ENCODE measurements at regions not wholly inside any gene's neighbourhood (a gene's known extent, or its start where the extent isn't known, plus 50 kb on each side); places are given as distances from the start of the nearest gene placed in this dataset.
A peak's percentile ranks its signal among the peaks of the same experiment; 100 is the strongest.

- Mint-ChIP-seq H3K4me1 (peaks cover 0 to 2% of the 10 kb centered on the region in 2 donors), H3K27me3 (peaks cover 5 to 15% of the 10 kb centered on the region in 2 donors), H3K36me3 (no peaks in the 10 kb centered on the region), H3K27ac (no peak overlapping the region), H3K9me3 (peaks cover 0 to 2% of the 10 kb centered on the region in 2 donors), H3K4me3 (no peak overlapping the region)
- ATAC-seq (replicated peaks) (no peak), DNase-seq (no peak)
These were observed 170.9 kb upstream of the CPEB2 start for GRCh38 chr4:14831416-14831815.

GRCh38 chr4:14833053-14833452 lies 169.2 kb upstream of the CPEB2 start:
- H3K4me3 Mint-ChIP-seq: no peak overlapping the region
- H3K4me1 Mint-ChIP-seq: peaks cover 0 to 2% of the 10 kb centered on the region in 2 donors
- H3K9me3 Mint-ChIP-seq: peaks cover 0 to 2% of the 10 kb centered on the region in 2 donors
- peaks cover under 1 to 9% of the 10 kb centered on the region in 2 donors for H3K27me3 Mint-ChIP-seq
- no peak overlapping the region for H3K27ac Mint-ChIP-seq
- no peaks in the 10 kb centered on the region for H3K36me3 Mint-ChIP-seq
- no peak for ATAC-seq (replicated peaks)
- no peak for DNase-seq

GRCh38 chr4:14834382-14834781 lies 167.9 kb upstream of the CPEB2 start:
- Mint-ChIP-seq H3K4me1 (peaks cover 0 to 2% of the 10 kb centered on the region in 2 donors), H3K27ac (no peak overlapping the region)

GRCh38 chr4:14835288-14835687 lies 167.0 kb upstream of the CPEB2 start:
- peaks cover 0 to 4% of the 10 kb centered on the region in 2 donors for H3K27me3 Mint-ChIP-seq
- no peak for DNase-seq

More at GRCh38 chr4:14834382-14834781, 167.9 kb upstream of the CPEB2 start:
- Mint-ChIP-seq H3K4me3 (no peak overlapping the region), H3K36me3 (no peaks in the 10 kb centered on the region), H3K9me3 (peaks cover 0 to 2% of the 10 kb centered on the region in 2 donors), H3K27me3 (peaks cover 0 to 7% of the 10 kb centered on the region in 2 donors)
- no peak for ATAC-seq (replicated peaks)
- DNase-seq: no peak

GRCh38 chr4:14835708-14836425 lies 166.4 kb upstream of the CPEB2 start:
- H3K27ac Mint-ChIP-seq: no peak overlapping the region
- peaks cover 0 to 2% of the 10 kb centered on the region in 2 donors for H3K4me1 Mint-ChIP-seq
- peaks cover 0 to 2% of the 10 kb centered on the region in 2 donors for H3K9me3 Mint-ChIP-seq
- H3K27me3 Mint-ChIP-seq: peaks cover 0 to 4% of the 10 kb centered on the region in 2 donors
- ATAC-seq (replicated peaks) (no peak), DNase-seq (no peak)
- no peak overlapping the region for H3K4me3 Mint-ChIP-seq
- no peaks in the 10 kb centered on the region for H3K36me3 Mint-ChIP-seq

More at GRCh38 chr4:14835288-14835687, 167.0 kb upstream of the CPEB2 start:
- Mint-ChIP-seq H3K27ac (no peak overlapping the region), H3K4me1 (peaks cover 0 to 2% of the 10 kb centered on the region in 2 donors), H3K4me3 (no peak overlapping the region), H3K9me3 (peaks cover 0 to 2% of the 10 kb centered on the region in 2 donors), H3K36me3 (no peaks in the 10 kb centered on the region)
- ATAC-seq (replicated peaks): no peak

- peaks cover 0 to 4% of the 10 kb centered on the region in 2 donors for H3K9me3 Mint-ChIP-seq
- ATAC-seq (replicated peaks): peak; percentile 51 to 66
- H3K27ac Mint-ChIP-seq: peak overlapping the region; percentile 42
- DNase-seq: no peak
- H3K36me3 Mint-ChIP-seq: no peaks in the 10 kb centered on the region
- peaks cover 9 to 10% of the 10 kb centered on the region in 2 donors for H3K4me1 Mint-ChIP-seq
- no peak overlapping the region for H3K4me3 Mint-ChIP-seq
- H3K27me3 Mint-ChIP-seq: no peaks in the 10 kb centered on the region
These were observed 164.4 kb upstream of the CPEB2 start for GRCh38 chr4:14837860-14838259.

- DNase-seq: peak; percentile 4
- H3K36me3 Mint-ChIP-seq: peaks cover 0 to 4% of the 10 kb centered on the region in 2 donors
- H3K27me3 Mint-ChIP-seq: no peaks in the 10 kb centered on the region
- H3K4me1 Mint-ChIP-seq: peaks cover 11 to 12% of the 10 kb centered on the region in 2 donors
- peaks cover 0 to 7% of the 10 kb centered on the region in 2 donors for H3K9me3 Mint-ChIP-seq
- no peak overlapping the region for H3K4me3 Mint-ChIP-seq
- peak overlapping the region; percentile 37 for H3K27ac Mint-ChIP-seq
- peak; percentile 63 to 65 for ATAC-seq (replicated peaks)
These were observed 160.2 kb upstream of the CPEB2 start for GRCh38 chr4:14841801-14842768.

GRCh38 chr4:14842964-14843630 lies 159.2 kb upstream of the CPEB2 start:
- Mint-ChIP-seq H3K4me3 (no peak overlapping the region), H3K27me3 (no peaks in the 10 kb centered on the region), H3K4me1 (peaks cover 21 to 22% of the 10 kb centered on the region in 2 donors), H3K36me3 (peaks cover 0 to 4% of the 10 kb centered on the region in 2 donors), H3K9me3 (peaks cover 0 to 7% of the 10 kb centered on the region in 2 donors), H3K27ac (peak overlapping the region; percentile 47)
- ATAC-seq (replicated peaks) (peak in 1 of 2 donors; percentile 31), DNase-seq (no peak)

- Mint-ChIP-seq H3K4me3 (no peak overlapping the region), H3K36me3 (peaks cover 0 to 4% of the 10 kb centered on the region in 2 donors), H3K4me1 (peaks cover 26 to 27% of the 10 kb centered on the region in 2 donors), H3K27ac (peak overlapping the region; percentile 86), H3K27me3 (no peaks in the 10 kb centered on the region), H3K9me3 (peaks cover 0 to 7% of the 10 kb centered on the region in 2 donors)
- ATAC-seq (replicated peaks) (peak; percentile 33 to 52), DNase-seq (peak; percentile 4)
These were observed 158.2 kb upstream of the CPEB2 start for GRCh38 chr4:14844061-14844460.

- peak; percentile 70 to 75 for ATAC-seq (replicated peaks)
- peaks cover 18 to 20% of the 10 kb centered on the region in 2 donors for H3K4me1 Mint-ChIP-seq
- peaks cover 6 to 7% of the 10 kb centered on the region in 2 donors for H3K27me3 Mint-ChIP-seq
- no peak overlapping the region for H3K4me3 Mint-ChIP-seq
- no peak overlapping the region for H3K27ac Mint-ChIP-seq
- H3K36me3 Mint-ChIP-seq: peaks cover 0 to 4% of the 10 kb centered on the region in 2 donors
- peaks cover 5% of the 10 kb centered on the region in 2 donors for H3K9me3 Mint-ChIP-seq
- no peak for DNase-seq
These were observed 154.1 kb upstream of the CPEB2 start for GRCh38 chr4:14848229-14848628.

GRCh38 chr4:14850455-14851097 lies 151.7 kb upstream of the CPEB2 start:
- H3K4me1 Mint-ChIP-seq: peaks cover 18 to 35% of the 10 kb centered on the region in 2 donors
- H3K36me3 Mint-ChIP-seq: peaks cover 0 to 6% of the 10 kb centered on the region in 2 donors

GRCh38 chr4:14853176-14853943 lies 148.9 kb upstream of the CPEB2 start:
- DNase-seq (no peak), ATAC-seq (replicated peaks) (no peak)
- H3K9me3 Mint-ChIP-seq: peaks cover 5 to 7% of the 10 kb centered on the region in 2 donors
- no peak overlapping the region for H3K4me3 Mint-ChIP-seq
- H3K4me1 Mint-ChIP-seq: peaks cover 13 to 37% of the 10 kb centered on the region in 2 donors
- peaks cover 0 to 8% of the 10 kb centered on the region in 2 donors for H3K36me3 Mint-ChIP-seq
- H3K27me3 Mint-ChIP-seq: peaks cover 6 to 13% of the 10 kb centered on the region in 2 donors
- no peak overlapping the region for H3K27ac Mint-ChIP-seq

More at GRCh38 chr4:14850455-14851097, 151.7 kb upstream of the CPEB2 start:
- H3K27ac Mint-ChIP-seq: no peak overlapping the region
- no peak for DNase-seq
- peaks cover 6 to 13% of the 10 kb centered on the region in 2 donors for H3K27me3 Mint-ChIP-seq
- H3K4me3 Mint-ChIP-seq: no peak overlapping the region
- no peak for ATAC-seq (replicated peaks)
- peaks cover 5 to 6% of the 10 kb centered on the region in 2 donors for H3K9me3 Mint-ChIP-seq

- DNase-seq (no peak), ATAC-seq (replicated peaks) (peak; percentile 1 to 7)
- Mint-ChIP-seq H3K27me3 (peaks cover 9 to 28% of the 10 kb centered on the region in 2 donors), H3K4me1 (peaks cover 9 to 37% of the 10 kb centered on the region in 2 donors), H3K27ac (peak overlapping the region; percentile 91), H3K9me3 (peaks cover 5 to 7% of the 10 kb centered on the region in 2 donors), H3K4me3 (no peak overlapping the region), H3K36me3 (peaks cover 0 to 8% of the 10 kb centered on the region in 2 donors)
These were observed 146.6 kb upstream of the CPEB2 start for GRCh38 chr4:14855719-14856061.

Measured in stimulated activated naive B cell treated with anti-CD40 and anti-IgM and Interleukin-4, amounts not matched to agents 10 μg/mL and 1 μg/mL and 100 μg/mL, for 72 hours (primary cell).